ENCODE measurements at regions not wholly inside any gene's neighbourhood (a gene's known extent, or its start where the extent isn't known, plus 50 kb on each side); places are given as distances from the start of the nearest gene placed in this dataset.

DNA sequence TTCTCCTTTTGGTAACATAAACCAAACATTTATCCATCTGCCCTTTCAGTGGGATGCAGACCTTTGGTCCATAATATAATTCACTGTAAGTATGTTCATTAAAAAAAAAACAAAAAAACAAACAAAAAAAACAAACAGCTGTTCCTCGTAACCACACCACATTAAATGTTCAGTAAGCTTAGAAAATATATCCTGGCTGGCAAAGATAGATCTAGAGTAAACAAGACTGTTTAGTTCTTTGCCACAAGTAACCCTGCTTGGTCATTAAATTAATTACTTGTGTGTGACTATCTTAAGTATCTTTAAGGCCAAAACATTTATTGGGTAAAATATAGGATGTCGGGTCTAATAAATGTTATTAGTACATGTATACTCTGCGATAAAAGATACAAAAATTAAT is 1717.1 kb downstream of the EFNA5 start:
- Histone ChIP-seq H3K36me3 (no peaks in the 10 kb centered on the region), H3K27ac (no peak overlapping the region), H3K4me1 (replicated peaks) (no peaks in the 10 kb centered on the region), H3K9me3 (no peaks in the 10 kb centered on the region), H3K4me3 (no peak overlapping the region), H3K27me3 (replicated peaks; ENCODE audit: insufficient read depth) (no peaks in the 10 kb centered on the region)
- intact Hi-C loops (cut with DNase I): no loop called here
- no peak for DNase-seq (ENCODE audit: low spot score)
- WGBS: 77% methylated on average over 3 of the region's 3 CpGs
- TF ChIP-seq POLR2AphosphoS5 (IDR thresholded peaks at IDR 0.05) (no peak), CTCF (IDR thresholded peaks at IDR 0.05) (no peak), POLR2A (IDR thresholded peaks at IDR 0.05) (no peak)

DNA sequence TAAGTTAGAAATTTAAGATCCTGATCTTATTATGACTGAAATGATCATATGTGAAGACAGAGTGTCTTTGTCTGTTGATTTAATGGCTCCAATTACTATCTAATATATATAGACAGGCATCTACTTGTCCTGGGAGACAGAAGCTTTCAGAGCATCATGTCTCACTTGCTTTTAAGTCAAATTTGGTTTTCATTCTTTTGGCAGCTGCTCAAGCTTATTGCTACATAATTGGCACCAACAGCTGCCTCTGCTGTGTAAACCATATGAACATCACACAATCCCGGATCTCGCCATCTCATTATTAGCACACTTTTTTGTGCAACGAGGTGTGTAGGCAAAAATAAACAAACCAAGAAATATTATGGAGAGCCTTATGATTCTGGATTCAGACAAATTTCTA is 1717.9 kb downstream of the EFNA5 start:
- TF ChIP-seq POLR2AphosphoS5 (IDR thresholded peaks at IDR 0.05) (no peak), POLR2A (IDR thresholded peaks at IDR 0.05) (no peak), CTCF (IDR thresholded peaks at IDR 0.05) (no peak)
- H3K4me1 ChIP-seq (replicated peaks): no peaks in the 10 kb centered on the region
- H3K27ac ChIP-seq: no peak overlapping the region
- no peak for DNase-seq (ENCODE audit: low spot score)
- H3K4me3 ChIP-seq: no peak overlapping the region
- no peaks in the 10 kb centered on the region for H3K36me3 ChIP-seq
- intact Hi-C loops (cut with DNase I): no loop called here
- H3K27me3 ChIP-seq (replicated peaks; ENCODE audit: insufficient read depth): no peaks in the 10 kb centered on the region
- WGBS: 49% methylated on average over 3 of the region's 3 CpGs
- no peaks in the 10 kb centered on the region for H3K9me3 ChIP-seq

GRCh38 chr5:105947461-105947860 is 1723.3 kb downstream of the EFNA5 start:
- no peaks in the 10 kb centered on the region for H3K4me1 ChIP-seq (replicated peaks)
- no peaks in the 10 kb centered on the region for H3K27me3 ChIP-seq (replicated peaks; ENCODE audit: insufficient read depth)
- 88% methylated on average over 2 of the region's 2 CpGs for WGBS
- intact Hi-C loops (cut with DNase I): no loop called here
- no peak for DNase-seq (ENCODE audit: low spot score)
- no peaks in the 10 kb centered on the region for H3K9me3 ChIP-seq
- no peaks in the 10 kb centered on the region for H3K36me3 ChIP-seq
- TF ChIP-seq POLR2A (IDR thresholded peaks at IDR 0.05): no peak
- no peak for TF ChIP-seq CTCF (IDR thresholded peaks at IDR 0.05)
- no peak for TF ChIP-seq POLR2AphosphoS5 (IDR thresholded peaks at IDR 0.05)
- no peak overlapping the region for H3K4me3 ChIP-seq
- H3K27ac ChIP-seq: no peak overlapping the region

GRCh38 chr5:105945203-105945972 is 1725.3 kb downstream of the EFNA5 start:
- intact Hi-C loops (cut with DNase I): no loop called here
- no peaks in the 10 kb centered on the region for H3K9me3 ChIP-seq
- no peak for TF ChIP-seq POLR2AphosphoS5 (IDR thresholded peaks at IDR 0.05)
- TF ChIP-seq CTCF (IDR thresholded peaks at IDR 0.05): no peak
- TF ChIP-seq POLR2A (IDR thresholded peaks at IDR 0.05): no peak
- no peak overlapping the region for H3K4me3 ChIP-seq
- no peaks in the 10 kb centered on the region for H3K27me3 ChIP-seq (replicated peaks; ENCODE audit: insufficient read depth)
- no peak overlapping the region for H3K27ac ChIP-seq
- 93% methylated on average over 4 of the region's 4 CpGs for WGBS
- DNase-seq (ENCODE audit: low spot score): no peak
- H3K36me3 ChIP-seq: no peaks in the 10 kb centered on the region
- no peaks in the 10 kb centered on the region for H3K4me1 ChIP-seq (replicated peaks)

DNA sequence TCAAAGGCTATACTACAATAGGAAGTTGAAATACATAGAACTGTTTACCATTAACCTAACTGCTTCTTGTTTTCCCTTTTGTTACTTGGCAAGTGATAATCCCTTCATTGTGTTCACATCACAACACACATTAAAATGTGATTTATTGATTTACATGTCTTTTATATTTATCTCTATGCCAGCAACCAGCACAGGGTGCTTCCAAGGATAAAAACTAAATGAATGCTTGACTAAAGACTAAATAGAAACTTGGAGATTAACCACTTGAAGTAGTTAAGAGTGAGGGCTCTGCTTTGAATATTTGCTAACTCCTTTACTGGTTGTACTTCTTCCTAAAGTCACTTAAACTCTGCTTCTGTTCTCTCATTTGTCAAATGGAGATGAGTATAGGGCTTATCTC is 1730.6 kb downstream of the EFNA5 start:
- TF ChIP-seq POLR2A (IDR thresholded peaks at IDR 0.05): no peak
- TF ChIP-seq POLR2AphosphoS5 (IDR thresholded peaks at IDR 0.05): no peak
- no peak for TF ChIP-seq CTCF (IDR thresholded peaks at IDR 0.05)
- H3K4me1 ChIP-seq (replicated peaks): no peaks in the 10 kb centered on the region
- H3K4me3 ChIP-seq: no peak overlapping the region
- no peaks in the 10 kb centered on the region for H3K27me3 ChIP-seq (replicated peaks; ENCODE audit: insufficient read depth)
- intact Hi-C loops (cut with DNase I): no loop called here
- H3K27ac ChIP-seq: no peak overlapping the region
- H3K36me3 ChIP-seq: no peaks in the 10 kb centered on the region
- H3K9me3 ChIP-seq: no peaks in the 10 kb centered on the region
- no peak for DNase-seq (ENCODE audit: low spot score)
